DND-41 (cell line): ENCODE measurements at regions not wholly inside any gene's neighbourhood (a gene's known extent, or its start where the extent isn't known, plus 50 kb on each side); places are given as distances from the start of the nearest gene placed in this dataset.

ENCODE experiments used
- CTCF ChIP-seq: IDR thresholded peaks from 2 replicates; pipeline ENCODE4 v1.5.1; 2012; ENCODE audit warnings: borderline replicate concordance, low read length, moderate library complexity, mild to moderate bottlenecking; ENCODE audit not compliant: poor library complexity, severe bottlenecking; ENCODE audit errors: extremely low read depth
- EZH2 ChIP-seq: IDR thresholded peaks from 3 replicates; pipeline ENCODE4 v1.6.1; 2012; ENCODE audit warnings: borderline replicate concordance, low read depth, mild to moderate bottlenecking, moderate library complexity, low read length, inconsistent platforms; ENCODE audit not compliant: severe bottlenecking

- TF ChIP-seq CTCF (no peak), EZH2 (no peak)
Measured at GRCh38 chr17:77640916-77641605, 317.4 kb upstream of the TNRC6C start.
